KG1 (cell line): ENCODE measurements at regions not wholly inside any gene's neighbourhood (a gene's known extent, or its start where the extent isn't known, plus 50 kb on each side); places are given as distances from the start of the nearest gene placed in this dataset.
"Not testable (repeated sequence)": the region's sequence is repeated elsewhere in the genome, so short reads cannot be mapped to it uniquely, and the experiment has no call there.

Experiments used
- DNase-seq: peaks from one replicate; lab custom pipeline; 2025; lab: John Stamatoyannopoulos, UW

DNA sequence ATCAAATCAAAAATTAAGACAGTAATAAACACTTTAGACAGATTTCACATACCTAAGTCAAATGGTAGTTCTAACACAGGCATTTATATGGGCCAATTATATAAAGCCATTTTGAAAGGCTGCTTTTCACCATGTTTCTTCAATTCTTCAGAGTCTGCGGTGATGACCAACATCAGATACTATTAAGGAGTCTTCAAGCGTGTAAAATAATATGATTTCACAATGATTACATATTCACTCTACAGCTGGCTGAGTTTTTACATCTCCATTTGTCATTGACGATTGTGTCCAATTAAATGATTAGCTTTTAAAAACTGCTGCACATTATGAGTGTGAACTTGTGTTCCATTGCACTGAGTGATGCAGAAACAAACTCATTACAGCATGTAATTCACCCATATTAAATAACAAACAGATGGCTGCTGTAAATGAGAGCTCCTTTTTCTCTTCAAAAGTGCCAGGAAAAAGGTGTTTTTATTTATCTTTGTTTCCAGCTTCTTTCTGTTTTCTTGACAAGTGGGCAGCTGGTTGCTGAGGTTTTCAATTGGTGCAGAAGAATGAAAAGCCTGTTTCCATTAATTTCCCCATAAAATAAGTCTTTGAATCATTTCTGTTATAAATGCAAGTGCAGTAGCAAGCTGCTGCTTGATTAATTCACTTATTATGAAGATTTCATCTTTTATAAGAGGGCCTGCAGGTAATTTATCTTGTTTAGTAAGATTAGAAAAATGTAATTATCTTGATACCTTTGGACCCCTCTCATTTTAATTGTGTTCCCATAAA, 676.1 kb upstream of the KLHL1 start:
- DNase-seq, result no peak

- no peak for DNase-seq
Observed at GRCh38 chr13:70769817-70770216, 661.6 kb upstream of the KLHL1 start.

DNA sequence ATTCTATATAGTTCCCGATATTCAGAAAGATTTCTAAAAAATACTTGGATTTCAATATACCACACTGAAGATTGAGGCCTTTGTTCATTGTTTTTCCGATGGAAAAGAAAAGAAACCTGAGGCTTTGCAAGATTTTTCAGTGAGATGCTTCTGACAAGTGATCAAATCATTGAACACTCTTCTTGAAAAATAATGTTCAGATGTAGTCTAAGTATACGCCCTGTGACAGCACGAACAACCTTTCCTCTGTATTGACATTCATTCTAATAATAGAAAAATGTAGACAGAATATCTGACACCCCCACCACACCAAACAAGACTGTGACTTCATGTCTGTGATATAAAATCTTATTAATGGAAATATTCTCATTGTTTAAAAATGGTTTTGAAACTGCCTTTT, 650.7 kb upstream of the KLHL1 start:
- DNase-seq, result no peak

- DNase-seq, result no peak
Observed at GRCh38 chr13:70756088-70756487, 647.8 kb upstream of the KLHL1 start.

- DNase-seq, result no peak
Observed at GRCh38 chr13:70755456-70755855, 647.2 kb upstream of the KLHL1 start.

- DNase-seq, result no peak
Observed at GRCh38 chr13:70747262-70747661, 639.0 kb upstream of the KLHL1 start.

DNA sequence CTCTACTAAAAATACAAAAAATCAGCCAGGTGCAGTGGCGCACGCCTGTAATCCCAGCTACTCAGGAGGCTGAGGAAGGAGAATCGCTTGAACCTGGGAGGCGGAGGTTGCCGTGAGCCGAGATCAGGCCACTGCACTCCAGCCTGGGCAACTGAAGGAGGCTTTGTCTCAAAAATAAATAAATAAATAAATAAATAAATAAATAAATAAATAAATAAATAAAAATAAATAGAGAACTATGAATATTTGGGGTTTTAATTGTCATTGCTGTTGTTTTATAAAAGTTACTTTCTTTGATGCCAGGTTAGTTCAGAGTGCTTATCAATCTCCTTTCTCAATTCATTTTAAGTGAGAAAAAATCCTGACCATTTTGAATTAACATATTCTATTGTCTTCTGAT, 638.2 kb upstream of the KLHL1 start:
- not testable (repeated sequence) for DNase-seq

DNA sequence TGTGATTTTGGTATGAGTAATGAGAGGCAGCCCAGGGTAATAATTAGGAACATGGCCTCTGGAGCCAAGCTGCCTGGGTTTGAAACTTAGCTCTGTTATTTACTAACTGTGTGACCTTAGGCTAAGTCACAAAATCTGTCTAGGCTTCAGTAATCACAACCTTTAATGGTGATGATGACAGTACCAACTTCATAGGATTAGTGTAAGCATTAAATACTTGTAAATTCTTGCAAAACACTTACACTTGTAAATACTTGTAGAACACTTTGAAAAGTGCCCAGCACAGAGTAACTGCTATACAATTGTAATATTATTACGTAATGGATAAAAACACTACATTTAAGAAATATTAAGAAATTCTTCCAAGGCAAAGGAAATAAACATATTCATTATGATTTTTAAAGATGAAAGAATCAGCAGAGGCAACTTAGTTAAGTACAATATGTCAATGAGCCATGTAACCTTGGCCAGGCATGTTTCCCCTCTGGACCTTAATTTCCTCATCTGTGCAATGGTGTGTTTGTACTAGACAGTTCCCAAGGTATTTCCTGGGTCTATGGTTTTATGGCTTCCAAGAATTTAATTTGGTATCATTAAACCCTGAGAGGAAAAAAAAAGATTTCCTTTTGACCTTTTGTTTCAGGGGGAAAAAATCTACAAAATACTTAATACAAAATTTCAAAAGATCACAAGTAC, 628.5 kb upstream of the KLHL1 start:
- no peak for DNase-seq

- no peak for DNase-seq
Observed at GRCh38 chr13:70732611-70733010, 624.4 kb upstream of the KLHL1 start.

DNA sequence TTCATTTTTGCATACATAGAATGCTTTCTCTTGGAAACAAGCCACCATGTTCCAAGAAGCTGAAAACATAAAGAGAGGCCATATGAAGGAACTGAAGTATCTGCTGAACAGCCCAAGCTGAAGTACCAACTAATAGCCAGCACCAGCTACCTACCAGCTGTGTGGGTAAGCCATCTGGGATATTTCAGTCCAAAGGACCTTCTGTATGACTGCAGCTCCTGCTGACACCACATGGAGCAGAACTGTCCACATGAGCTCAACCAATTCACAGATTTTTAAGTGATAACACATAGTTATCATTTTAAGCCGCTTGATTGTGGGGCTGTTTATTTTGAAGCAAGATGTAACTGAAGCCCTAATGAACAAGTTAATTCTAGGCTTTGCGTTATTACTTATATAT, 621.1 kb upstream of the KLHL1 start:
- no peak for DNase-seq

DNA sequence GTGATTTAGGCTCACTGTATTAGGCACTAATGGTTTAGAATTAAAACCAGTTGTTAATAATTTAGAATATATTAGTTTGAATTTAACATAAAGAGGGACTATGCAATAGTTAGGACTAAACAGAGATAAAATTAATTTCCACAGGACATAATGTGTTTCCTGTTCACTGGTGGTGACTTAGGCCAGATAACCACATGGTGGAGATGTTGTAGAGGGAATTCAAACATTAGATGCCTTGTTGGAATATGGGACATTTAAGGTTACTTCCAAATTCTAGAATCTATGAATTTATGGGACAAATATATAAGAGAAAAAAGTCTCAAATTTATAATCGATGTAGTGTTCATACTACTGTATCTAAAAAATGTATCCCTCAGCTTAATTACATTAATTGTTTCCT, 615.5 kb upstream of the KLHL1 start:
- DNase-seq, result no peak

- DNase-seq, result no peak
Observed at GRCh38 chr13:70720386-70720785, 612.1 kb upstream of the KLHL1 start.

DNA sequence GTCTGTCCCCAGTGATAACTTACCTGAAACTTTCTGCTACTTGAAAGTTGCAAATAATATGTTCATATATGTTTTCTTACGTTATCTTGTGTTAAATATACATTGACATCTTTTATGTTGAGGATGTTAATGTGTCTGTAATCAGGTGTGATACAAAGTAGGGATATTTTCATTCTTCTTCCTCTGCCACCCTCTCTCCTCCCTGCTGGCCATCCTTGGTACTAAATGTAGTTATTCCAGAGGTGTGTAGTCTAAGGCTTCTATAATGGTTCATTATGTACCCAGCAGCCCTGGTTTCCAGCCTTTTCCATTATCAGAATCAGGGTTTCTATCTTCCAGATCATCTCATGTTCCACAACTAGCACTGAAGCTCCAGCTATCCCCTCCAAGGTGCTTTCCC, 606.7 kb upstream of the KLHL1 start:
- DNase-seq, result no peak

DNA sequence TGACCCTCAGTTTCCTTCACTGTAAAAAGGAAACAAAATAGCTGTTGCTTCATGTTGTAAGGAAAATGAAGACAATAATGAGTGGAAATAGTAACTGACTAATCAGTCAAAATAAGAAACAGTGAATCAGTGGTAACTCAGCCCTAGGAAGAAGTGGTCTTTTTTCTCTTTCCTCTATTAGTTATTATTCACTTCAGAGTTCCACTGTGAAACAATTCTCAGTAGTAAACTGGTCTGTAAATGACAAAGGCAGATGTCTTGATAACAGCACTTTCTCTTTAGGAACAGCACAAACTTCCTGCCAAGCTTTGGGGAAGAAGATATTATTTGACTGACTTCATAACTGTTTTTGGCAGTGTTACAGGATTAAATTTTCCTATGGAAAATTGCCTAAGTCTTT, 600.5 kb upstream of the KLHL1 start:
- DNase-seq, result no peak

GRCh38 chr13:70703755-70704154, 595.5 kb upstream of the KLHL1 start:
- no peak for DNase-seq

- no peak for DNase-seq
Observed at GRCh38 chr13:70694996-70695715, 586.9 kb upstream of the KLHL1 start.

DNA sequence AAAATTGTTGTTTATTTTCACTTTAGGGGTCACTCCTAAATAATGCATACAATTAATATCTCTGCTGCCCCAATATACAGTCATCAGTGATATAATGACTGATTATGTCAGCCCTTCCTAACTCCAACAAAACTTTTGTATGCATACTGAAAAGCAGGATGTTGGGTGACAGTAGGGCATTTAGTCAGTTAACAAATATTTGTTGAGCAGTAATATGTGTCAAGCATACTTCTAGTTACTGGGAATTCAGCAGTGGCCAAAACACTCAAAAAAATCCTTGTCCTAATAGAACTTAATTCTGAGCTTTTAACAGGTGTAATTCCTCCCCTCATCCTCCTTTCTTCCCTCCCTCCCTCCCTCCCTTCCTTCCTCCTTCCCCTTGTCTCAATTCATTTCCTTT, 560.7 kb upstream of the KLHL1 start:
- DNase-seq, result no peak

GRCh38 chr13:70668293-70668692, 560.0 kb upstream of the KLHL1 start:
- no peak for DNase-seq

GRCh38 chr13:70666883-70667556, 558.8 kb upstream of the KLHL1 start:
- no peak for DNase-seq

- no peak for DNase-seq
Observed at GRCh38 chr13:70662231-70662940, 554.1 kb upstream of the KLHL1 start.

GRCh38 chr13:70644052-70644451, 535.8 kb upstream of the KLHL1 start:
- DNase-seq, result no peak

- DNase-seq, result no peak
Observed at GRCh38 chr13:70634893-70635292, 526.6 kb upstream of the KLHL1 start.
